ENCODE measurements at regions not wholly inside any gene's neighbourhood (a gene's known extent, or its start where the extent isn't known, plus 50 kb on each side); places are given as distances from the start of the nearest gene placed in this dataset.

DNA sequence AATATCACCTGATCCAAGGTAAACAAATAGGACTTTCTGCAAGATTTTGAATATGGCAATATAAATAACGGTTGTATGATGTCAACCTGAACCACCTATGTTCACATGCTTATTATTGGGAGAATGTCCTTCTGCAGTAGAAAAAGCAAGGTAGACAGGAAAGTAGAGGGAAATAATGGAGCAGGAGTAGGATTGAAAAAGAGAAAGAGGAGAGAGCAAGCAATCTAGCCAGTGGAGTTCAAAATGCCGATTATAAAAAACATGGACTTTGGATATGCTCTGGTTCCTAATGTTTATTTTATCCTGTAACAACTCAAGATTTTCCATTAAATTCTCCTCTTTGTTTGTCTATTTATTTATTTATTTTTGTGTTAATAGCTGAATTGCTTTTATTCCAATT is 878.0 kb upstream of the KCND2 start:
- no peaks in the 10 kb centered on the region for H3K27me3 ChIP-seq (ENCODE audit: control insufficient read depth in 3 of 3, insufficient read depth in 3 of 3, low read length in 2 of 3)
- no peak for DNase-seq
- no peak for ATAC-seq (ENCODE audit: insufficient read depth, low FRiP score)

DNA sequence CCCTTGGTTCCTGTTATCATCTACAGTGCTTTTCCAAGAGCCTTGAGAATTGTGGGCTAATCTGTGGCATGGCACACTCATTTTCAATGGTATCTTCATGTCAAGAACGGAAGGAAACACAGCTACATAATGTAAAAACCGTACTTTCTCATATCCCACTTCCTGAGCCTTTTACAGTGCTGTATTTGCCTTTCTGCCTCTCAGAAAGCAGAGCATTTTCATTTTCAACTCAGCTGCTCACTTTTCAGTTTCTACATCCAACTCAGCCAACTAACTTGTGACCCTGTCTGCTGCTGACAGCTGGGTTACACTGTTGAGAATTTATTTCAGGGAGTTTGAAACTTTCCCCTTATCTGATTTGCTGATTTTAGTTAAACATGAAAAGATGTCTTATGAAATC is 875.8 kb upstream of the KCND2 start:
- Histone ChIP-seq H3K9me3 (ENCODE audit: control insufficient read depth in 4 of 4, insufficient read depth in 3 of 4, low read length in 3 of 4) (no peaks in the 10 kb centered on the region), H3K4me3 (no peak overlapping the region), H3K4me1 (ENCODE audit: control insufficient read depth in 5 of 5, insufficient read depth in 5 of 5, low read length in 5 of 5) (no peaks in the 10 kb centered on the region), H3K9ac (ENCODE audit: insufficient read depth in 1 of 2, low read length in 2 of 2) (no peak overlapping the region), H3K27me3 (ENCODE audit: control insufficient read depth in 3 of 3, insufficient read depth in 3 of 3, low read length in 2 of 3) (no peaks in the 10 kb centered on the region), H3K36me3 (ENCODE audit: control insufficient read depth in 4 of 4, insufficient read depth in 4 of 4, low read length in 4 of 4) (no peaks in the 10 kb centered on the region), H3K27ac (ENCODE audit: low read depth in 1 of 2, low read length in 1 of 2) (no peak overlapping the region)
- peak in 1 of 3 donors; percentile 6 for DNase-seq
- TF ChIP-seq, protein P1, sequence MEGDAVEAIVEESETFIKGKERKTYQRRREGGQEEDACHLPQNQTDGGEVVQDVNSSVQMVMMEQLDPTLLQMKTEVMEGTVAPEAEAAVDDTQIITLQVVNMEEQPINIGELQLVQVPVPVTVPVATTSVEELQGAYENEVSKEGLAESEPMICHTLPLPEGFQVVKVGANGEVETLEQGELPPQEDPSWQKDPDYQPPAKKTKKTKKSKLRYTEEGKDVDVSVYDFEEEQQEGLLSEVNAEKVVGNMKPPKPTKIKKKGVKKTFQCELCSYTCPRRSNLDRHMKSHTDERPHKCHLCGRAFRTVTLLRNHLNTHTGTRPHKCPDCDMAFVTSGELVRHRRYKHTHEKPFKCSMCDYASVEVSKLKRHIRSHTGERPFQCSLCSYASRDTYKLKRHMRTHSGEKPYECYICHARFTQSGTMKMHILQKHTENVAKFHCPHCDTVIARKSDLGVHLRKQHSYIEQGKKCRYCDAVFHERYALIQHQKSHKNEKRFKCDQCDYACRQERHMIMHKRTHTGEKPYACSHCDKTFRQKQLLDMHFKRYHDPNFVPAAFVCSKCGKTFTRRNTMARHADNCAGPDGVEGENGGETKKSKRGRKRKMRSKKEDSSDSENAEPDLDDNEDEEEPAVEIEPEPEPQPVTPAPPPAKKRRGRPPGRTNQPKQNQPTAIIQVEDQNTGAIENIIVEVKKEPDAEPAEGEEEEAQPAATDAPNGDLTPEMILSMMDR (IDR thresholded peaks at IDR 0.05; ENCODE audit: control extremely low read depth, extremely low read depth), result no peak
- ATAC-seq (ENCODE audit: insufficient read depth, low FRiP score), result no peak
- WGBS, 2 donors, result 46 to 47% methylated on average over 2 of the region's 2 CpGs

More for the DNA sequence above, 878.0 kb upstream of the KCND2 start:
- Histone ChIP-seq H3K36me3 (ENCODE audit: control insufficient read depth in 4 of 4, insufficient read depth in 4 of 4, low read length in 4 of 4) (no peaks in the 10 kb centered on the region), H3K9me3 (ENCODE audit: control insufficient read depth in 4 of 4, insufficient read depth in 3 of 4, low read length in 3 of 4) (no peaks in the 10 kb centered on the region), H3K9ac (ENCODE audit: insufficient read depth in 1 of 2, low read length in 2 of 2) (no peak overlapping the region), H3K27ac (ENCODE audit: low read depth in 1 of 2, low read length in 1 of 2) (no peak overlapping the region), H3K4me3 (no peak overlapping the region), H3K4me1 (ENCODE audit: control insufficient read depth in 5 of 5, insufficient read depth in 5 of 5, low read length in 5 of 5) (no peaks in the 10 kb centered on the region)
- 72 to 98% methylated on average over 2 of the region's 2 CpGs for WGBS, 2 donors
- TF ChIP-seq, protein P1 (IDR thresholded peaks at IDR 0.05; ENCODE audit: control extremely low read depth, extremely low read depth), result no peak

DNA sequence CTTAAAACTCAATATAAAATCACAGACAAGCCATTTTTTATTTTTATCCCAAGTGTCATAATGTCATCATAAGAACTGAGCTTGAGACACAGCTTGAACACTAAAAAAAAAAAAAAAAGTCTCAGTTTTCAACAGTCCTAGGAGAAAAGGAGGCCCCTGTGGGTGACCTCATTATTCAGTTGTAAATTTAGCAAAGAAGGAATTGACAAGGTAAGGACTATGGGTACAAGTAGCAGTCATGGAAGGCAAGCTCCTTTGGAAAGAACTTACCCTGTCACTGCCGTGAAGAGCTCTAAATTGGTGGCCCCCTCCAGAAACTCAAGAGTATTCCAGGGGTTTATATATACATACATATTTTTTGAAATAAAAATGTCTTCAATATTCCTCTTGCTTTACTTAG is 864.4 kb upstream of the KCND2 start:
- H3K4me3 ChIP-seq, result no peak overlapping the region
- 82 to 87% methylated on average over 1 of the region's 1 CpG for WGBS, 2 donors
- no peaks in the 10 kb centered on the region for H3K4me1 ChIP-seq (ENCODE audit: control insufficient read depth in 5 of 5, insufficient read depth in 5 of 5, low read length in 5 of 5)
- no peak for DNase-seq
- no peak overlapping the region for H3K9ac ChIP-seq (ENCODE audit: insufficient read depth in 1 of 2, low read length in 2 of 2)
- H3K27me3 ChIP-seq (ENCODE audit: control insufficient read depth in 3 of 3, insufficient read depth in 3 of 3, low read length in 2 of 3), result no peaks in the 10 kb centered on the region
- H3K9me3 ChIP-seq (ENCODE audit: control insufficient read depth in 4 of 4, insufficient read depth in 3 of 4, low read length in 3 of 4), result peaks cover 0 to 4% (median 0%) of the 10 kb centered on the region in 4 donors
- no peak overlapping the region for H3K27ac ChIP-seq (ENCODE audit: low read depth in 1 of 2, low read length in 1 of 2)
- ATAC-seq (ENCODE audit: insufficient read depth, low FRiP score), result no peak
- TF ChIP-seq, protein P1 (IDR thresholded peaks at IDR 0.05; ENCODE audit: control extremely low read depth, extremely low read depth), result no peak
- no peaks in the 10 kb centered on the region for H3K36me3 ChIP-seq (ENCODE audit: control insufficient read depth in 4 of 4, insufficient read depth in 4 of 4, low read length in 4 of 4)

DNA sequence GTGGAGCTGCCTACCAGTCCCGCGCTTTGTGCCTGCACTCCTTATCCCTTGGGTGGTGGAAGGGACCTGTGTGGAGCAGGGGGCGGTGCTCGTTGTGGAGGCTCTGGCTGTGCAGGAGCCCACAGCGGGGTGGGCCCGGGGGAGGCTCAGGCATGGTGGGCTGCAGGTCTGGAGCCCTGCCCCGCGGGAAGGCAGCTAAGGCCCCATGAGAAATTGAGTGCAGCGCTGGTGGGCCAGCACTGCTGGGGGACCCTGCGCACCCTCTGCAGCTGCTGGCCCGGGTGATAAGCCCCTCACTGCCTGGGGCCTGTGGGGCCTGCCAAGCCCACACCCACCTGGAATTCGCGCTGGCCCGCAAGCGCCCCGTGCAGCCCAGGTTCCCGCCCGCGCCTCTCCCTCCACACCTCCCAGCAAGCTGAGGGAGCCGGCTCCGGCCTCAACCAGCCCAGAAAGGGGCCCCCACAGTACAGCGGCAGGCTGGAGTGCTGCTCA is 859.6 kb upstream of the KCND2 start:
- no peak for DNase-seq

More for the DNA sequence above, 859.6 kb upstream of the KCND2 start:
- no peak overlapping the region for H3K9ac ChIP-seq (ENCODE audit: insufficient read depth in 1 of 2, low read length in 2 of 2)
- H3K4me1 ChIP-seq (ENCODE audit: control insufficient read depth in 5 of 5, insufficient read depth in 5 of 5, low read length in 5 of 5), result no peaks in the 10 kb centered on the region
- TF ChIP-seq, protein P1 (IDR thresholded peaks at IDR 0.05; ENCODE audit: control extremely low read depth, extremely low read depth), result no peak
- H3K27me3 ChIP-seq (ENCODE audit: control insufficient read depth in 3 of 3, insufficient read depth in 3 of 3, low read length in 2 of 3), result no peaks in the 10 kb centered on the region
- H3K9me3 ChIP-seq (ENCODE audit: control insufficient read depth in 4 of 4, insufficient read depth in 3 of 4, low read length in 3 of 4), result peaks cover 0 to 4% (median 0%) of the 10 kb centered on the region in 4 donors
- H3K36me3 ChIP-seq (ENCODE audit: control insufficient read depth in 4 of 4, insufficient read depth in 4 of 4, low read length in 4 of 4), result no peaks in the 10 kb centered on the region
- H3K4me3 ChIP-seq, result no peak overlapping the region
- H3K27ac ChIP-seq (ENCODE audit: low read depth in 1 of 2, low read length in 1 of 2), result no peak overlapping the region
- WGBS, 2 donors, result 92 to 95% methylated on average over 20 to 22 of the region's 22 CpGs
- ATAC-seq (ENCODE audit: insufficient read depth, low FRiP score), result no peak
